ENCODE measurements at regions not wholly inside any gene's neighbourhood (a gene's known extent, or its start where the extent isn't known, plus 50 kb on each side); places are given as distances from the start of the nearest gene placed in this dataset.

DNA sequence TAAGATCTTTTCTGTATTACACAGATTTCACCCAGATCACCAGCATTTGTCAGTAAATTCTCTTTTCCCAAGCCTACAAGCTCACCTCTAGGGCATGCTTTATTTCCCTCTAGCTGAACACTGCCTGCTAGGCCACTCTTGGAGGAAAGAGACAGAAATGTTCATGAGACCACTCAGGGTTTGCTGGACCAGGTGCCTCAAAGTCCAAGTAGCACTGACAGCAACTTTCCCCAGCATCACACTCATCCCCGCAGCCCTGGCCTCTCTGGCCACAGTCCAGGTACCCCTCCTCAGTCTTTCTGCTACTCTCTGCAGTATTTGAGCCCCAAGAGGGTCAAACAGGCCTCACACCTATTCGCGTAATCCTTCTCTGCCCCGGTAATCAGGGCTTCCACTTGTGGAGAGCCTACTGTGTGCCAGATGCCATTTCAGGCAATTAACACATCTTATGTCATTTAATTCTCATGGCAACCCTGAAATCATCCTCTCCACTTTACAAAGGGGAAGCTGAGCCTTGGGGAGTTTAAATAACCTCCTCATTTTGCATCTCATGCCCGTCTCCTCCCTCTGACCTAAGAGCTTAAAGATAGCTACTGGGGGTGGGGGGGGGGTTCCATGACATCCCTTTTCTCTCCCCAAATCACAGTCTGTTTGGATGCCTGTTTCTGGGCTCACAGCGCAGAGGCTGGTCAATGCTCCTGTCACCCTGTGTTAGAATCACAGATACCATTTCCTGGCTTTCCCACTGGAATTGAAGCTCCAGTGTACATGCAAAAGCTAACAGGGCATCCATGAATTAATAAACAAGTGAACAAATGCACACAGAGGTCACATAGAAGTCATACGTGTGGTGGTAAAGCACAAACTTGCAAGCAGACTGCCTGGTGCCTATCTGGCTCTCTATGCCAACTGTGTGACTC lies 88.5 kb downstream of the PRLHR start:
- TF ChIP-seq, protein P1, sequence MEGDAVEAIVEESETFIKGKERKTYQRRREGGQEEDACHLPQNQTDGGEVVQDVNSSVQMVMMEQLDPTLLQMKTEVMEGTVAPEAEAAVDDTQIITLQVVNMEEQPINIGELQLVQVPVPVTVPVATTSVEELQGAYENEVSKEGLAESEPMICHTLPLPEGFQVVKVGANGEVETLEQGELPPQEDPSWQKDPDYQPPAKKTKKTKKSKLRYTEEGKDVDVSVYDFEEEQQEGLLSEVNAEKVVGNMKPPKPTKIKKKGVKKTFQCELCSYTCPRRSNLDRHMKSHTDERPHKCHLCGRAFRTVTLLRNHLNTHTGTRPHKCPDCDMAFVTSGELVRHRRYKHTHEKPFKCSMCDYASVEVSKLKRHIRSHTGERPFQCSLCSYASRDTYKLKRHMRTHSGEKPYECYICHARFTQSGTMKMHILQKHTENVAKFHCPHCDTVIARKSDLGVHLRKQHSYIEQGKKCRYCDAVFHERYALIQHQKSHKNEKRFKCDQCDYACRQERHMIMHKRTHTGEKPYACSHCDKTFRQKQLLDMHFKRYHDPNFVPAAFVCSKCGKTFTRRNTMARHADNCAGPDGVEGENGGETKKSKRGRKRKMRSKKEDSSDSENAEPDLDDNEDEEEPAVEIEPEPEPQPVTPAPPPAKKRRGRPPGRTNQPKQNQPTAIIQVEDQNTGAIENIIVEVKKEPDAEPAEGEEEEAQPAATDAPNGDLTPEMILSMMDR (IDR thresholded peaks at IDR 0.05): no peak

DNA sequence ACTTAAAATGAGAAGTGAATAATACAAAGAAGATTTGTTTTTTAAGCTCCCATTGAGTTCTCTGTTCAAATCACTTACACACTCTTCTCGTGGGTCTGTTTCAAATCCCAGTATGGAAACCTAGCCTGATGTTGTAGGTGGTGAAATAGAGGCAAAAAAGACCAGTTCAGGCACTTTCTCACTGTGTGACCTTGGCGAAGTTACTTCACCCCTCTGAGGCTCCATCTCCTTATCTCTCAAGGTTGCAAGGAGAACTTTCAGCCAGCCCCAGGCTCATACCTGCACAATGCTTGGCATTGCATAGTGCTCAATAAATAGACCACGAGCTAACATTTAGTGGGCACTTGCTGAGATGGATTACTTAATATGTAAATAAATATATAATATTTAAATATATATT lies 90.1 kb downstream of the PRLHR start:
- TF ChIP-seq, protein P1 (IDR thresholded peaks at IDR 0.05): no peak

DNA sequence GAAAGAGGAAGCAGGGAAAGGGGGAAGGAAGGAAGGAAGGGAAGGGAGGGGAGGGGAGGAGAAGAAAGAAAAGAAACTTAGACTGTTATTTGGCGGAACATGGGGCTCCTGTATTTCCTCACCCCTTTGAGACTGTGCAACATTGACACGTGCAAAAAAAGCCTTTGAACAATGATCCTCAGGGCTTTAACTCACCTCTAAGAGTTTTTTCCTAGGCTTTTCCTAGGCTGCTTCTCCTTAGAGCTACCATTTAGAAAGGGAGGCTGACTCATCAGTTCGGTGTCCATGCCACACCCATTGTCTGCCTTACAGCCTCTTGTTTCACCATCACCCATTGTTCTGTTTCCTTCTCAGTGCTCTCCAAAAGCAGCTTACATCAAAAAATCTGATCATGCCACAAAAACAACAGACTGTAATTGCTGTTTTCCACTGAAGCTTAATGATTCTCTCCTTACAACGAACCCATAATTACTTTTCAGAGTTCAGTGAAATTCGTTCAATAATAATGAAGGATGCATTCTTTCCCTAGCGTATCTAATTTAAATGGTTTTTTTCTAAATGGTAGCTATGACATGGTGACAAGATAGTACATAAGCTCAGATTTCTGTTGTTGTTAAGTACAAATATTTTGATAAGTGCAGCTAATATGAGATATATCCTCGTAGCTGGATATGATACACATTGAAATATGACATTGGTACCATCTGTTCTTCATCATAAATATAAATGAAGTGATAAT lies 90.8 kb downstream of the PRLHR start:
- TF ChIP-seq, protein P1 (IDR thresholded peaks at IDR 0.05): no peak

DNA sequence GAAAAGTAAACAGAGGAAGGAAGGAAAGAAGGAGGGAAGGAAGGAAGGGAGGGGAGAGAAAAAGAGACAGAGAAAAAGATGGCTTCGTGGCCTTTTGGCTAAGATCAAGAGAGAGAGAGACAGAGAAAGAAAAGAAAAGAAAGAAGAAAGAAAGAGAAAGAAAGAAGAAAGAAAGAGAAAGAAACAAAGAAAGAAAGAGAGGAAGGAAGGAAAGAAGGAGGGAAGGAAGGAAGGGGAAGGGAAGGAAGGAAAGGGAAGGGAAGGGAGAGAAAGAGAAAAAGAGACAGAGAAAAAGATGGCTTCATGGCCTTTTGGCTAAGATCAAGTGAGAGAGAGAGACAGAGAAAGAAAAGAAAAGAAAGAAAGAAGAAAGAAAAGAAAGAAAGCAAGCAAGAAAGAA lies 91.4 kb downstream of the PRLHR start:
- TF ChIP-seq, protein P1 (IDR thresholded peaks at IDR 0.05): no peak

DNA sequence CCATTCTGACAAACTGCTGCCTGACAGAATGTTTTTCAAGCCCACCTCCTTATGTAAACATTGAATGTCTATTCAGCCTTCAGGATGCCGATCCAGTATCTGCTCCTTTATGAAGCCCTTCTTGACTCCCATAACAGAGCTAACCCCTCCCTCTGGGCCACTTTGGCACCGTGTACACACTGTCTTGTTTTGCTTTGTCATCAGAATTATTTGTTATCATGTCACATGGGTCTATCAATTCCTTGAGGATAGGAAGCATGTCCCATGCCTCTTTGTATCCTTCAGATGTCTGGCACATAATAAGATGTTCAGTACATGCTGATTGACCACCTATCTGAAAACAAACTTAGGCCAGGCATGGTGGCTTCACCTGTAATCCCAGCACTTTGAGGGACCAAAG lies 92.3 kb downstream of the PRLHR start:
- TF ChIP-seq, protein P1 (IDR thresholded peaks at IDR 0.05): no peak

DNA sequence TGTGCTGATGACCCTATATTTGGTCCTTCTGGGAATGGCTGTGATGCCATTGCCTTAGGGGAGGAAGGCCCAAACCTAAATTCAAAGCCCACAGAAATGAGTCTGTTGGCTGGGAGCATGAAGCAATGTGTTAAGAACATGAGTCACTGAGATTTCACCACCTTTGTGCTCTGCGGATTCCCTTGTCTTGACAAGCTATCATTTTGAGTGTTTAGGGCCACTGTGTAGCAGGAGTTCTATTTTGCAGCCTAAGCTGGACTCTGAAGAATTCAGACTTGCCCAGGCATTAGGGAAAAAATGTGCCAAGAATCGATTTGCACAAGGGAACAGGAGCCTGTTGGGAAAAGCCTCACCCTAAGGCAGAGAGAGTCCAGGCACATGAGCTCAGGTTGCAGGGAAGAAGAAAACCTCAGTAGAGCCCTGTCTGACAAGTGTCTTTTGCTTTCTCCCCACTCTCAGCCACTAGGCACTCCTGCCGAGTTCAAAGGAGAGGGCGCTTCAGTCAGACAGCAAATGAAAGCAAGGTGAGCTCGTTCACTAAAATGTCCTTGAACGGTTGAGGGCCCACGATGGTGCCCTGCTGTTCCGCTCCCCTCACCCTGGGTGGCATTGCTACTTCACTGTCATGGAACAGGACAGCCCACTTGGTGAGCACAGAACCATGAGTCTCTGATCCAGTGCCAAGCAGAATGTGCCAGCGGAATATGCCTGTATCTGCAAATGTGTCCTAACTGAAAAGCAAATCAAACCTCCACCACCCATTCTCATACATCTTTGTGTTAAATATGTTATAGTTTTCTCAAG lies 93.6 kb downstream of the PRLHR start:
- TF ChIP-seq, protein P1 (IDR thresholded peaks at IDR 0.05): no peak

DNA sequence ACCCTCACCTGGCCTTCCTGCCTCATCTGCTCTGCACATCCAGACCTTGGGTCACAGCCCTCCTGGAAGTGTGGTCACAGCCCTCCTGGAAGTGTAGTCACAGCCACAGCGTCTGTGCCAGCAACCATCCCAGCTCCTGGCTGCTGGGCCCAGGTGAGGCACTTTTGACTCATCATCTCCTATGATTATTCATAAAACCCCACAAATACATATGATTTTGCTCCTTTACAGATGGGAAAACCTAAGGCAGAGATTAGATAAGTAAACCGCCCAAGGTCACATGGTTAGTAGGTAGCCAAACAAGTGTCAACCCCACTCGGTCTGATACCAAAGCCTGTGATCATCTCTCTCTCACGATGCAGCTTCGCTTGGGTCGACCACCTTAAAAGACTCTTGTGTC lies 94.3 kb downstream of the PRLHR start:
- TF ChIP-seq, protein P1 (IDR thresholded peaks at IDR 0.05): no peak

All from LNCAP (cell line).